ENCODE measurements at regions not wholly inside any gene's neighbourhood (a gene's known extent, or its start where the extent isn't known, plus 50 kb on each side); places are given as distances from the start of the nearest gene placed in this dataset.
A peak's percentile ranks its signal among the peaks of the same experiment; 100 is the strongest.
"Not testable (repeated sequence)": the region's sequence is repeated elsewhere in the genome, so short reads cannot be mapped to it uniquely, and the experiment has no call there.

- intact Hi-C loops (cut with DNase I); DNase-seq; ATAC-seq: not testable (repeated sequence)
Measured at GRCh38 chrX:115394806-115395205, 105.3 kb downstream of the LUZP4 start.

- intact Hi-C loops (cut with DNase I) = no loop called here
- DNase-seq (no peak), ATAC-seq (no peak)
Measured at GRCh38 chrX:115399306-115399705, 109.8 kb downstream of the LUZP4 start.

GRCh38 chrX:115400960-115401359, 111.4 kb downstream of the LUZP4 start:
- intact Hi-C loops (cut with DNase I) = no loop called here
- DNase-seq = no peak
- peak in 1 of 2 donors; percentile 30 for ATAC-seq

- intact Hi-C loops (cut with DNase I) = no loop called here
- ATAC-seq (no peak), DNase-seq (no peak)
Measured at GRCh38 chrX:115402299-115402698, 112.8 kb downstream of the LUZP4 start.

- no peak for DNase-seq
- intact Hi-C loops (cut with DNase I) = no loop called here
- ATAC-seq = no peak
Measured at GRCh38 chrX:115408771-115409400, 119.4 kb downstream of the LUZP4 start.

GRCh38 chrX:115409551-115409950, 120.0 kb downstream of the LUZP4 start:
- intact Hi-C loops (cut with DNase I) = no loop called here
- no peak for ATAC-seq
- DNase-seq = no peak

- ATAC-seq = no peak
- no peak for DNase-seq
- intact Hi-C loops (cut with DNase I) = no loop called here
Measured at GRCh38 chrX:115410731-115411428, 121.4 kb downstream of the LUZP4 start.

- no peak for ATAC-seq
- intact Hi-C loops (cut with DNase I) = no loop called here
- DNase-seq = no peak
Measured at GRCh38 chrX:115413246-115413878, 123.8 kb downstream of the LUZP4 start.

- no peak for DNase-seq
- no peak for ATAC-seq
- intact Hi-C loops (cut with DNase I) = no loop called here
Measured at GRCh38 chrX:115419069-115419468, 129.6 kb downstream of the LUZP4 start.

- ATAC-seq (no peak), DNase-seq (no peak)
- intact Hi-C loops (cut with DNase I) = no loop called here
Measured at GRCh38 chrX:115423086-115423485, 133.6 kb downstream of the LUZP4 start.

- intact Hi-C loops (cut with DNase I) = no loop called here
- ATAC-seq (no peak), DNase-seq (no peak)
Measured at GRCh38 chrX:115425359-115425758, 135.6 kb upstream of the PLS3 start.

- DNase-seq = no peak
- intact Hi-C loops (cut with DNase I) = no loop called here
- no peak for ATAC-seq
Measured at GRCh38 chrX:115427861-115428410, 133.0 kb upstream of the PLS3 start.

GRCh38 chrX:115434834-115435233, 126.1 kb upstream of the PLS3 start:
- DNase-seq; ATAC-seq; intact Hi-C loops (cut with DNase I): not testable (repeated sequence)

GRCh38 chrX:115437841-115438595, 123.0 kb upstream of the PLS3 start:
- DNase-seq (no peak), ATAC-seq (no peak)
- intact Hi-C loops (cut with DNase I) = no loop called here

GRCh38 chrX:115448146-115448545, 112.8 kb upstream of the PLS3 start:
- intact Hi-C loops (cut with DNase I) = no loop called here
- no peak for ATAC-seq
- DNase-seq = no peak

- DNase-seq = peak; percentile 53
- ATAC-seq = no peak
- intact Hi-C loops (cut with DNase I) = no loop called here
Measured at GRCh38 chrX:115449742-115450141, 111.2 kb upstream of the PLS3 start.

GRCh38 chrX:115452251-115452650, 108.7 kb upstream of the PLS3 start:
- ATAC-seq (peak in 1 of 2 donors; percentile 41), DNase-seq (no peak)
- intact Hi-C loops (cut with DNase I) = no loop called here

- intact Hi-C loops (cut with DNase I) = no loop called here
- DNase-seq (no peak), ATAC-seq (peak; percentile 41 to 74)
Measured at GRCh38 chrX:115459883-115460880, 100.8 kb upstream of the PLS3 start.
